Esophagus squamous epithelium (tissue), 5 donors: ENCODE measurements at regions not wholly inside any gene's neighbourhood (a gene's known extent, or its start where the extent isn't known, plus 50 kb on each side); places are given as distances from the start of the nearest gene placed in this dataset.

Experiments
- DNase-seq: peaks from one replicate; lab custom pipeline; 2025; lab: John Stamatoyannopoulos, UW
- H3K27ac ChIP-seq, 4 donors: fragments of 200-600 bp; sonication (generic); one replicate each; pipeline ENCODE4 v1.5.1; 2016 to 2019; ENCODE audit warnings: mild to moderate bottlenecking in 1 of 4
- H3K27me3 ChIP-seq, 4 donors: fragments of 200-600 bp; sonication (generic); 1 replicate in 3 of 4; 2 replicates in 1 of 4; pipeline versions ENCODE4 v1.5.1 to v1.6.0; 2017 to 2021; ENCODE audit warnings: antibody characterized with exemption in 1 of 4
- H3K36me3 ChIP-seq, 3 donors: fragments of 200-600 bp; sonication (generic); one replicate each; pipeline ENCODE4 v1.5.1; 2016 to 2019
- H3K4me1 ChIP-seq, 3 donors: fragments of 200-600 bp; sonication (generic); one replicate each; pipeline ENCODE4 v1.5.1; 2017 to 2019
- H3K4me3 ChIP-seq, 4 donors: fragments of 200-600 bp; sonication (generic); 1 replicate in 3 of 4; 2 replicates in 1 of 4; pipeline ENCODE4 v1.5.1; 2016 to 2019; ENCODE audit warnings: mild to moderate bottlenecking in 2 of 4, moderate library complexity in 1 of 4
- H3K9me3 ChIP-seq, 3 donors: fragments of 200-600 bp; sonication (generic); one replicate each; pipeline ENCODE4 v1.5.1; 2016 to 2019
- CTCF ChIP-seq, 6 experiments: fragments of 450-650 bp in 4 of 6; fragments of 200-600 bp in 2 of 6; sonication (generic) in 2 of 6; IDR thresholded peaks; one replicate each; pipeline ENCODE4 v1.5.1; 2016 to 2019; ENCODE audit warnings: antibody characterized with exemption in 6 of 6, mild to moderate bottlenecking in 4 of 6, moderate library complexity in 4 of 6
- POLR2A ChIP-seq, 4 donors: fragments of 450-650 bp; IDR thresholded peaks; one replicate each; pipeline ENCODE4 v1.6.1; 2017; ENCODE audit warnings: antibody characterized with exemption in 4 of 4, mild to moderate bottlenecking in 4 of 4, moderate library complexity in 3 of 4
- WGBS, 2 donors: methylation state at CpG; one replicate each; pipeline ENCODE4 v1.1.5; 2018; 5-methylcytosine and 5-hydroxymethylcytosine counted together
- intact Hi-C: fragments of 100-400 bp; cut with DNase I; formaldehyde crosslinking; loops from one replicate; pipeline ENCODE4 v1.15.0; 2022
- donor health status: DM: yes; HTN: yes; CAD: no.

DNA sequence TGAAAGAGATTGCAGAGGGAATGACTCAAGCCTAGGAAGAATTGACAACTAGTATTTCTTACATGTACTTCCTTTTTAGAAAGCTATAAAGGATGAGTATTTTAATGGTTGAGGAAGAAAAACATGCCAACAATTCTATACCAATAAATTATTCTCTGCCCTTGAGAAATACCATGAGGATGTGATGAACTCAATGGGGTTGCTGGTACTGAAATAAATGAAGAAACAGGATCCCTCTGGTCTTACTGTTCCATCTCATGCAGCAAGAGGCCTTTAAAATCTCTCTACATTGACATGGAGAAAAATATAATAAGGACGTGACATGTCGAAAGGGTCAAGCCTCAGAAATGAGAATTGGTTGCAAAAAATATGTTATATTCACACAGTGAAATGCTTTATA lies 477.3 kb downstream of the GABRG2 start:
- H3K4me3 ChIP-seq, result no peak overlapping the region
- H3K36me3 ChIP-seq, result no peaks in the 10 kb centered on the region
- H3K4me1 ChIP-seq, result no peaks in the 10 kb centered on the region
- 76 to 82% methylated on average over 2 of the region's 2 CpGs for WGBS, 2 donors
- intact Hi-C loops, result no loop called here
- H3K27me3 ChIP-seq, result no peaks in the 10 kb centered on the region
- peaks cover 0 to 4% (median 0%) of the 10 kb centered on the region in 3 donors for H3K9me3 ChIP-seq
- DNase-seq, result no peak
- no peak overlapping the region for H3K27ac ChIP-seq
- TF ChIP-seq POLR2A (IDR thresholded peaks at IDR 0.05) (no peak), CTCF (IDR thresholded peaks at IDR 0.05) (no peak)

- DNase-seq, result no peak
- peaks cover 0 to 4% (median 0%) of the 10 kb centered on the region in 3 donors for H3K9me3 ChIP-seq
- H3K4me3 ChIP-seq, result no peak overlapping the region
- H3K4me1 ChIP-seq, result no peaks in the 10 kb centered on the region
- H3K27me3 ChIP-seq, result no peaks in the 10 kb centered on the region
- TF ChIP-seq CTCF (IDR thresholded peaks at IDR 0.05), result no peak
- TF ChIP-seq POLR2A (IDR thresholded peaks at IDR 0.05), result no peak
- intact Hi-C loops, result no loop called here
- H3K36me3 ChIP-seq, result no peaks in the 10 kb centered on the region
- 83 to 87% methylated on average over 9 to 13 of the region's 13 CpGs for WGBS, 2 donors
- H3K27ac ChIP-seq, result no peak overlapping the region
Observed at GRCh38 chr5:162550236-162550635, 482.7 kb downstream of the GABRG2 start.

DNA sequence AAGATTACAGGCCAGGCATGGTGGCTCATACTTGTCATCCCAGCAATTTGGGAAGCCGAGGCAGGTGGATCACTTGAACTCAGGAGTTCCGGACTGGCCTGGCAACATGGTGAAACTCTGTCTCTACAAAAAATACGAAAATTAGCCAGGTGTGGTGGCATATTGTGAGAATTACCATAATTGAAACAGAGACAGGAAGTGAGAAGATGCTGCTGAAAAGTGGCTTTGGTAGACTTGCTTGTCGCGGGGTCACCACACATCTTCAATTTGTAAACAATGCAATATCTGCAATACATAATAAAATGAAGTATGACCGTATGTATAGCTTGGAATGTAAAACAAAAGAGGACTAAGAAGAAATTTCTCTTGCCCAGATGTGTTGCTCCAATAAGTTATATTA lies 490.5 kb downstream of the GABRG2 start:
- Histone ChIP-seq H3K27me3 (no peaks in the 10 kb centered on the region), H3K36me3 (no peaks in the 10 kb centered on the region)
- TF ChIP-seq CTCF (IDR thresholded peaks at IDR 0.05) (no peak), POLR2A (IDR thresholded peaks at IDR 0.05) (no peak)

DNA sequence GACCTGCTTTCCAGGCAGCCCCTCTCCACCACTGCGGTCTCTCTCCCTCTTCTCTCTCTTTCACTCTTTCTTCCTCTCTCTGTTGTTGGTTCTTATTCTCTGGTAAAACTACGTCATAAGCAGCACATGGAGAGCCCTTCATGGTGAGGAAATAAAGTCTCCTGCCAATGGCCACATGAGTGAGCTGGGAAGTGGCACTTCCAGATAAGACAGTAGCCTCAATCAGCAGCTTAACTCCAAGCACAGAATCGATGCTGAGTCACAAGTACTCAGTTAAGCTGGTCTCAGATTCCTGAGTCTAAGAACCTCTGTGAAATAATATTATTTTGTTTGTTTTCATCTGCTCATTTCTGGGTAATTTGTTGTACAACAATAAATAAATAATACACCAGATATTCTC lies 500.1 kb downstream of the GABRG2 start:
- Histone ChIP-seq H3K9me3 (peaks cover 0 to 3% (median 0%) of the 10 kb centered on the region in 3 donors), H3K27me3 (no peaks in the 10 kb centered on the region), H3K4me1 (no peaks in the 10 kb centered on the region), H3K4me3 (no peak overlapping the region), H3K27ac (no peak overlapping the region), H3K36me3 (no peaks in the 10 kb centered on the region)
- intact Hi-C loops, result no loop called here
- WGBS, 2 donors, result 64 to 74% methylated on average over 3 of the region's 3 CpGs
- no peak for DNase-seq
- no peak for TF ChIP-seq CTCF (IDR thresholded peaks at IDR 0.05)
- TF ChIP-seq POLR2A (IDR thresholded peaks at IDR 0.05), result no peak

More for the DNA sequence above, 490.5 kb downstream of the GABRG2 start:
- H3K4me3 ChIP-seq, result no peak overlapping the region
- no peaks in the 10 kb centered on the region for H3K9me3 ChIP-seq
- H3K4me1 ChIP-seq, result no peaks in the 10 kb centered on the region
- H3K27ac ChIP-seq, result no peak overlapping the region
- intact Hi-C loops, result no loop called here
- no peak for DNase-seq
- WGBS, 2 donors, result 76 to 78% methylated on average over 6 of the region's 6 CpGs

DNA sequence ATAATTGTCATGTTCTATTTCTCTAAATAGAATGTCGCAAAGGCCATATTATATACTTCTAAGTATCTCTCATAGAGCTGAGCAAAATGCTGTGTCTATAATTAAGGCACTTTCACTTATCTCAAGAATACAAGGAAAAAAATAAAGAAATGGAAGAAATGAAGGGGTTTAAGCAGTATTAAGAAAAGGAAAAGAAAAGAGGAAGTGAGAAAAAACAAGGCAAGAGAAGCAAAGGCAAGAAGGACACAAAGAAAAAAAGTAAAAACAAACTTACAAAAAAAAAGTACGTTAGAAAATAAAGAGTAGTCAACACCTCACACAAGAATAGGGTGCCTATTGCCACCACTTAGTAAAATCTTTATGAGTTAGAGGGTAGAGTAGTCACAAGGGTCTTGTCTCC lies 506.2 kb downstream of the GABRG2 start:
- DNase-seq, result no peak
- no peaks in the 10 kb centered on the region for H3K36me3 ChIP-seq
- peaks cover 0 to 3% (median 0%) of the 10 kb centered on the region in 3 donors for H3K9me3 ChIP-seq
- no peaks in the 10 kb centered on the region for H3K27me3 ChIP-seq
- H3K4me3 ChIP-seq, result no peak overlapping the region
- H3K27ac ChIP-seq, result no peak overlapping the region
- no peak for TF ChIP-seq POLR2A (IDR thresholded peaks at IDR 0.05)
- no peak for TF ChIP-seq CTCF (IDR thresholded peaks at IDR 0.05)
- no peaks in the 10 kb centered on the region for H3K4me1 ChIP-seq
- intact Hi-C loops, result no loop called here
- 65 to 66% methylated on average over 2 of the region's 2 CpGs for WGBS, 2 donors
